ENCODE measurements at regions not wholly inside any gene's neighbourhood (a gene's known extent, or its start where the extent isn't known, plus 50 kb on each side); places are given as distances from the start of the nearest gene placed in this dataset.

- Histone ChIP-seq H4K91ac (ENCODE audit: insufficient read depth, low read depth, low read length) (no peak overlapping the region), H3K14ac (replicated peaks; ENCODE audit: low read depth, low read length) (no peak overlapping the region), H4K20me1 (ENCODE audit: insufficient read depth, low read length) (no peaks in the 10 kb centered on the region), H4K5ac (ENCODE audit: low read depth, low read length) (no peak overlapping the region), H2BK15ac (ENCODE audit: low read depth, low read length) (no peak overlapping the region), H3K9me1 (ENCODE audit: insufficient read depth, low read length) (no peaks in the 10 kb centered on the region), H3K18ac (ENCODE audit: low read depth, low read length) (no peak overlapping the region), H2BK5ac (ENCODE audit: low read depth, low read length, poor library complexity, severe bottlenecking) (no peak overlapping the region), H2AFZ (replicated peaks; ENCODE audit: low read length, poor library complexity) (no peak overlapping the region), H3K27ac (ENCODE audit: insufficient read depth, low read length) (no peak overlapping the region), H2AK5ac (ENCODE audit: low read depth, low read length) (no peak overlapping the region), H3K27me3 (ENCODE audit: control insufficient read depth, insufficient read depth, low read length) (no peaks in the 10 kb centered on the region), H2AK9ac (replicated peaks; ENCODE audit: low read depth, low read length, poor library complexity) (no peak overlapping the region), H3K4ac (ENCODE audit: low read depth, low read length) (no peak overlapping the region), H4K8ac (ENCODE audit: low read depth in 2 of 2, low read length in 2 of 2) (no peak overlapping the region), H3K9me3 (ENCODE audit: control insufficient read depth, insufficient read depth, low read length) (no peaks in the 10 kb centered on the region), H3K36me3 (ENCODE audit: control insufficient read depth, insufficient read depth, low read length) (no peaks in the 10 kb centered on the region), H2BK120ac (ENCODE audit: low read depth, low read length) (no peak overlapping the region), H2BK20ac (ENCODE audit: low read depth, low read length) (no peak overlapping the region), H3K23ac (ENCODE audit: low read depth, low read length) (no peak overlapping the region), H3K56ac (ENCODE audit: extremely low read depth, insufficient read depth, low read length) (no peak overlapping the region), H3K4me1 (ENCODE audit: control insufficient read depth, insufficient read depth, low read length) (no peaks in the 10 kb centered on the region), H3K4me2 (ENCODE audit: low read depth, low read length) (no peak overlapping the region), H3K9ac (ENCODE audit: low read depth, low read length) (no peak overlapping the region), H3K79me1 (ENCODE audit: low read depth in 1 of 2, low read length in 2 of 2) (no peaks in the 10 kb centered on the region), H3K4me3 (ENCODE audit: insufficient read depth, low read depth, low read length) (no peak overlapping the region)
- no TSS peak for BruUV-seq (replicated peaks)
- TF ChIP-seq USF2 (IDR thresholded peaks at IDR 0.05; ENCODE audit: low read depth, low read length) (no peak), SMC3 (IDR thresholded peaks at IDR 0.05; ENCODE audit: low read depth, low read length) (no peak), RAD21 (IDR thresholded peaks at IDR 0.05; ENCODE audit: low read length) (no peak), MXI1 (IDR thresholded peaks at IDR 0.05; ENCODE audit: borderline replicate concordance, low read depth, low read length) (no peak)
- POLR2A ChIA-PET (ENCODE audit: unreplicated experiment), result no interaction called here
- intact Hi-C loops (cut with micrococcal nuclease), result no loop called here
- CTCF ChIA-PET, result no interaction called here
- dilution Hi-C loops (cut with HindIII; ENCODE audit: low sequenced_read_pairs, unreplicated experiment), result no loop called here
- ATAC-seq (ENCODE audit: low read depth), result no peak
- DNase-seq, result no peak
- in situ Hi-C loops (cut with MboI; ENCODE audit: low sequenced_read_pairs), result no loop called here
These were observed 253.2 kb downstream of the HAO1 start for GRCh38 chr20:7687065-7687464.
